HCT116 (cell line): ENCODE measurements at regions not wholly inside any gene's neighbourhood (a gene's known extent, or its start where the extent isn't known, plus 50 kb on each side); places are given as distances from the start of the nearest gene placed in this dataset.

Experiments used
- ATAC-seq: fragments of 200-7000 bp; cut with Tn5 transposase; 2 replicates; pipeline ENCODE4 v1.9.1; 2020; ENCODE audit warnings: mild to moderate bottlenecking, moderate library complexity
- BruUV-seq: library from RNA; stranded (reverse); fragments of 400-500 nt; replicated peaks from 2 replicates; lab custom pipeline; 2021; lab: Mats Ljungman, UMichigan
- CTCF ChIA-PET: fragments of 300-600 bp; sonication (Branson Sonifier 250); formaldehyde crosslinking; loops from one replicate; lab custom pipeline; 2021; ENCODE audit warnings: antibody characterized with exemption; lab: Charles Lee
- POLR2A ChIA-PET: fragments of 300-600, 350-600 bp; sonication (Branson Sonifier 250); formaldehyde crosslinking; loops from one replicate; lab custom pipeline; 2021; ENCODE audit warnings: antibody characterized with exemption; lab: Charles Lee
- RAD21 ChIA-PET, 2 experiments: fragments of 300-600 bp; sonication (Branson Sonifier 250); formaldehyde crosslinking; loops; one replicate each; lab custom pipeline; 2023; ENCODE audit warnings: low total read pairs in 2 of 2; ENCODE audit not compliant: uncharacterized antibody in 2 of 2, unreplicated experiment in 2 of 2, low non-redundant PET in 1 of 2; lab: Charles Lee
- DNase-seq: peaks from one replicate; pipeline ENCODE4 v3.0.0-alpha.2; 2010; ENCODE audit warnings: low read depth, low spot score
- H2AFZ ChIP-seq: fragments of 200-600 bp; shearing (Covaris generic), sonication (generic); 2 replicates; pipeline ENCODE4 v1.6.1; 2017; ENCODE audit warnings: low read depth, mixed run types, mixed read lengths, antibody characterized with exemption, low read length; ENCODE audit not compliant: poor library complexity, severe bottlenecking
- H3K27ac ChIP-seq: 2 replicates; pipeline ENCODE4 v1.5.1; 2012; ENCODE audit warnings: low read depth, low read length
- H3K27me3 ChIP-seq: fragments of 200-600 bp; sonication (generic); 2 replicates; pipeline ENCODE4 v1.6.1; 2016; ENCODE audit warnings: mixed run types, low read length, mixed read lengths; ENCODE audit not compliant: insufficient read depth
- H3K36me3 ChIP-seq, 2 experiments: fragments of 200-500 bp in 1 of 2; fragments of 200-600 bp in 1 of 2; sonication (Bioruptor generic) in 1 of 2; sonication (generic) in 1 of 2; 2 replicates each; pipeline versions ENCODE4 v1.5.1 to v1.6.1; 2014 to 2016; ENCODE audit warnings: low read length in 2 of 2, inconsistent platforms in 1 of 2, mixed read lengths in 1 of 2, mixed run types in 1 of 2; ENCODE audit not compliant: insufficient read depth in 2 of 2, control insufficient read depth in 1 of 2
- H3K4me1 ChIP-seq, 2 experiments: fragments of 200-600 bp in 1 of 2; sonication (generic) in 1 of 2; 2 replicates each; pipeline versions ENCODE4 v1.5.1 to v1.6.1; 2012 to 2017; ENCODE audit warnings: low read length in 2 of 2, inconsistent platforms in 1 of 2, mild to moderate bottlenecking in 1 of 2, mixed read lengths in 1 of 2, mixed run types in 1 of 2, moderate library complexity in 1 of 2; ENCODE audit not compliant: insufficient read depth in 2 of 2, control insufficient read depth in 1 of 2
- H3K4me2 ChIP-seq: fragments of 200-600 bp; sonication (generic); 2 replicates; pipeline ENCODE4 v1.6.1; 2017; ENCODE audit warnings: mixed run types, low read length, mixed read lengths
- H3K4me3 ChIP-seq, 2 experiments: fragments of 200-600 bp in 1 of 2; sonication (generic) in 1 of 2; replicated peaks in 1 of 2; 2 replicates each; pipeline ENCODE4 v1.5.1; 2011 to 2016; ENCODE audit warnings: low read length in 2 of 2, control low read depth in 1 of 2, low read depth in 1 of 2, mild to moderate bottlenecking in 1 of 2, mixed read lengths in 1 of 2, mixed run types in 1 of 2
- H3K79me2 ChIP-seq: fragments of 200-600 bp; sonication (generic); 2 replicates; pipeline ENCODE4 v1.6.1; 2017; ENCODE audit warnings: mild to moderate bottlenecking, mixed run types, low read length, moderate library complexity, mixed read lengths; ENCODE audit not compliant: insufficient read depth
- H3K9ac ChIP-seq: fragments of 200-600 bp; sonication (generic); 2 replicates; pipeline ENCODE4 v1.6.1; 2016; ENCODE audit warnings: low read length, mixed read lengths
- H3K9me2 ChIP-seq: fragments of 200-600 bp; sonication (generic), shearing (Covaris generic); 2 replicates; pipeline ENCODE4 v1.6.1; 2017; ENCODE audit warnings: mixed run types, mild to moderate bottlenecking, moderate library complexity; ENCODE audit not compliant: insufficient read depth
- H3K9me3 ChIP-seq, 2 experiments: fragments of 200-500 bp in 1 of 2; fragments of 200-600 bp in 1 of 2; sonication (Bioruptor generic) in 1 of 2; sonication (generic) in 1 of 2; 2 replicates each; pipeline ENCODE4 v1.6.1; 2014 to 2017; ENCODE audit warnings: low read length in 2 of 2, mixed read lengths in 2 of 2, inconsistent platforms in 1 of 2, low read depth in 1 of 2, mild to moderate bottlenecking in 1 of 2, mixed run types in 1 of 2, moderate library complexity in 1 of 2; ENCODE audit not compliant: control insufficient read depth in 1 of 2, insufficient read depth in 1 of 2
- H4K20me1 ChIP-seq: fragments of 200-600 bp; sonication (generic), shearing (Covaris generic); 2 replicates; pipeline ENCODE4 v1.6.1; 2017; ENCODE audit warnings: mixed run types, mild to moderate bottlenecking, moderate library complexity; ENCODE audit not compliant: insufficient read depth
- CEBPB ChIP-seq: IDR thresholded peaks from 2 replicates; pipeline ENCODE4 v1.6.1; 2012; ENCODE audit warnings: low read depth
- EGR1 ChIP-seq: IDR thresholded peaks from 2 replicates; pipeline ENCODE4 v1.6.1; 2012; ENCODE audit warnings: low read depth
- EZH2 ChIP-seq: fragments of 200-600 bp; sonication (generic); IDR thresholded peaks from 2 replicates; pipeline ENCODE4 v1.6.1; 2017; ENCODE audit warnings: antibody characterized with exemption, mixed run types
- EZH2phosphoT487 ChIP-seq: fragments of 200-600 bp; IDR thresholded peaks from 2 replicates; pipeline ENCODE4 v1.6.1; 2018; ENCODE audit warnings: antibody characterized with exemption, borderline replicate concordance
- FOSL1 ChIP-seq: IDR thresholded peaks from 2 replicates; pipeline ENCODE4 v1.6.1; 2012; ENCODE audit warnings: low read depth
- JUND ChIP-seq: IDR thresholded peaks from 2 replicates; pipeline ENCODE4 v1.6.1; 2012
- POLR2A ChIP-seq: IDR thresholded peaks from 2 replicates; pipeline ENCODE4 v1.7.0; 2011; ENCODE audit warnings: borderline replicate concordance; ENCODE audit not compliant: insufficient read depth, insufficient read length; ENCODE audit errors: extremely low read depth
- POLR2AphosphoS5 ChIP-seq: IDR thresholded peaks from 2 replicates; pipeline ENCODE4 v1.6.1; 2011; ENCODE audit warnings: mild to moderate bottlenecking, low read depth, low read length, moderate library complexity
- RAD21 ChIP-seq: IDR thresholded peaks from 2 replicates; pipeline ENCODE4 v1.6.1; 2012; ENCODE audit warnings: low read depth, mild to moderate bottlenecking
- SIN3A ChIP-seq: IDR thresholded peaks from 2 replicates; pipeline ENCODE4 v1.6.1; 2012; ENCODE audit warnings: low read depth
- SP1 ChIP-seq: IDR thresholded peaks from 2 replicates; pipeline ENCODE4 v1.6.1; 2012; ENCODE audit warnings: low read depth
- SRF ChIP-seq: IDR thresholded peaks from 2 replicates; pipeline ENCODE4 v1.6.1; 2012; ENCODE audit warnings: low read depth
- YY1 ChIP-seq: IDR thresholded peaks from 2 replicates; pipeline ENCODE4 v1.6.1; 2011; ENCODE audit warnings: low read length, low read depth, moderate library complexity, mild to moderate bottlenecking; ENCODE audit not compliant: insufficient replicate concordance; ENCODE audit errors: extremely low read depth
- ZFX ChIP-seq: fragments of 450-650 bp; IDR thresholded peaks from 2 replicates; pipeline ENCODE4 v1.6.1; 2017
- intact Hi-C: fragments of 100-400 bp; cut with micrococcal nuclease; formaldehyde crosslinking; loops from 2 replicates; pipeline ENCODE4 v1.10.0; 2022
- TF ChIP-seq, protein P1 (sequence below): IDR thresholded peaks from 2 replicates; pipeline ENCODE4 v1.6.1; 2011; ENCODE audit warnings: mild to moderate bottlenecking, low read length, moderate library complexity; ENCODE audit not compliant: insufficient replicate concordance; ENCODE audit errors: extremely low read depth
- TF ChIP-seq, protein P2 (sequence below): IDR thresholded peaks from 2 replicates; pipeline ENCODE4 v1.6.1; 2012
- TF ChIP-seq, protein P3 (sequence below): IDR thresholded peaks from 2 replicates; pipeline ENCODE4 v1.6.1; 2012

DNA sequence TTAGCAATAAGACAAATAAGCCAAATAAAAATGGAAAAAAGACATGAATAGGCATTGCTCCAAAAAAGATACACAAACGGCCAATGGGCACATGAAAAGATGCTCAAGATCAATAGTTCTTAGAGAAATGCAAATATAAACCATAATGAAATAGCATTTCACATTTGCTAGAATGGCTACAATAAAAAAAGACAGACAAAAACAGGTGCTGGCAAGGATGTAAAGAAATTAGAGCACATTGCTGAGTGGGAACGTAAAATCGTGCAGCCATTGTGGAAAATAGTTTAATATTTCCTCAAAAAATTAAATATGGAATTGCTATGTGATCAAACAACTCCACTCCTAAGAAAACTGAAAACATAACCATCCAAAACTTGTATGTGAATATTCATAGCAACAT lies 160.0 kb upstream of the SPATS2L start:
- Histone ChIP-seq H4K20me1 (no peaks in the 10 kb centered on the region), H3K4me1 (no peaks in the 10 kb centered on the region), H3K9ac (no peak overlapping the region), H2AFZ (no peak overlapping the region), H3K4me3 (no peak overlapping the region), H3K36me3 (no peaks in the 10 kb centered on the region; a peak in 1 of 4 replicates), H3K27me3 (no peaks in the 10 kb centered on the region), H3K79me2 (no peaks in the 10 kb centered on the region), H3K9me3 (0 out of 4 replicates have a peak, but pooled peaks cover 5 to 6% of the 10 kb centered on the region in 2 experiments), H3K9me2 (no peaks in the 10 kb centered on the region), H3K4me2 (no peak overlapping the region), H3K27ac (no peak overlapping the region)
- ATAC-seq: no peak
- BruUV-seq: no TSS peak
- POLR2A ChIA-PET: no interaction called here
- CTCF ChIA-PET: no interaction called here
- DNase-seq: no peak
- no peak for TF ChIP-seq POLR2AphosphoS5
- TF ChIP-seq EGR1: no peak
- RAD21 ChIA-PET: no interaction called here
- intact Hi-C loops: no loop called here

DNA sequence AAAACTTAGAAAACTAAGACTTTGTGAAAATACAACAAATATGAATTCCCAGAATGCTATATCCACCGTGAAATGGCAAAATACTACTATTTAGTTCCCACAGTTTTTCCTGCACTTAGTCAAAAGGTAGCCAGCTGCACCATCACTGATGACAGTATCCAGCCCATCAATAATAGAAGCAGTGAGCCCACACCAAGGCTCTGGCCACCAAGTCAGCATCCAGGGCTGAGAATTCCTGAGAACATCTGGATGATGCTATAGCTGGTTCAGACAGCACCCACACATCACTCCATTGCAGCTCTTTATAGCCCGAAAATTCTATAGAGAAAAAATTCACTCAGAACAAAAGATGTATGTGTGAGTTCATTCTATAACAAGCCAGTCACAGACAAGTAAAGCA lies 159.1 kb upstream of the SPATS2L start:
- Histone ChIP-seq H3K9ac (no peak overlapping the region), H2AFZ (no peak overlapping the region), H3K4me3 (no peak overlapping the region), H3K79me2 (no peaks in the 10 kb centered on the region), H3K9me2 (no peaks in the 10 kb centered on the region), H3K36me3 (no peaks in the 10 kb centered on the region; a peak in 1 of 4 replicates), H3K27ac (no peak overlapping the region), H3K4me1 (no peaks in the 10 kb centered on the region), H3K27me3 (no peaks in the 10 kb centered on the region), H3K4me2 (no peak overlapping the region), H3K9me3 (0 out of 4 replicates have a peak, but pooled peaks cover 5 to 6% of the 10 kb centered on the region in 2 experiments), H4K20me1 (no peaks in the 10 kb centered on the region)
- ATAC-seq: no peak
- ChIA-PET POLR2A (no interaction called here), RAD21 (no interaction called here), CTCF (no interaction called here)
- intact Hi-C loops: no loop called here
- TF ChIP-seq EZH2 (no peak), SRF (no peak), YY1 (no peak), POLR2A (no peak), JUND (no peak), FOSL1 (no peak), CEBPB (no peak), SP1 (no peak), ZFX (no peak), POLR2AphosphoS5 (no peak), SIN3A (no peak), EZH2phosphoT487 (no peak), RAD21 (no peak)
- TF ChIP-seq, protein P1, sequence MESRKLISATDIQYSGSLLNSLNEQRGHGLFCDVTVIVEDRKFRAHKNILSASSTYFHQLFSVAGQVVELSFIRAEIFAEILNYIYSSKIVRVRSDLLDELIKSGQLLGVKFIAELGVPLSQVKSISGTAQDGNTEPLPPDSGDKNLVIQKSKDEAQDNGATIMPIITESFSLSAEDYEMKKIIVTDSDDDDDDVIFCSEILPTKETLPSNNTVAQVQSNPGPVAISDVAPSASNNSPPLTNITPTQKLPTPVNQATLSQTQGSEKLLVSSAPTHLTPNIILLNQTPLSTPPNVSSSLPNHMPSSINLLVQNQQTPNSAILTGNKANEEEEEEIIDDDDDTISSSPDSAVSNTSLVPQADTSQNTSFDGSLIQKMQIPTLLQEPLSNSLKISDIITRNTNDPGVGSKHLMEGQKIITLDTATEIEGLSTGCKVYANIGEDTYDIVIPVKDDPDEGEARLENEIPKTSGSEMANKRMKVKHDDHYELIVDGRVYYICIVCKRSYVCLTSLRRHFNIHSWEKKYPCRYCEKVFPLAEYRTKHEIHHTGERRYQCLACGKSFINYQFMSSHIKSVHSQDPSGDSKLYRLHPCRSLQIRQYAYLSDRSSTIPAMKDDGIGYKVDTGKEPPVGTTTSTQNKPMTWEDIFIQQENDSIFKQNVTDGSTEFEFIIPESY: no peak
- TF ChIP-seq, protein P2, sequence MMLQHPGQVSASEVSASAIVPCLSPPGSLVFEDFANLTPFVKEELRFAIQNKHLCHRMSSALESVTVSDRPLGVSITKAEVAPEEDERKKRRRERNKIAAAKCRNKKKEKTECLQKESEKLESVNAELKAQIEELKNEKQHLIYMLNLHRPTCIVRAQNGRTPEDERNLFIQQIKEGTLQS: no peak
- TF ChIP-seq, protein P3, sequence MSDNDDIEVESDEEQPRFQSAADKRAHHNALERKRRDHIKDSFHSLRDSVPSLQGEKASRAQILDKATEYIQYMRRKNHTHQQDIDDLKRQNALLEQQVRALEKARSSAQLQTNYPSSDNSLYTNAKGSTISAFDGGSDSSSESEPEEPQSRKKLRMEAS: no peak
- no TSS peak for BruUV-seq
- DNase-seq: no peak
